Upper lobe of left lung (tissue), 6 donors: ENCODE measurements at regions not wholly inside any gene's neighbourhood (a gene's known extent, or its start where the extent isn't known, plus 50 kb on each side); places are given as distances from the start of the nearest gene placed in this dataset.

Experiments used
- ATAC-seq, 2 donors: fragments of 200-7000 bp; cut with Tn5 transposase; one replicate each; pipeline ENCODE4 v1.9.1; 2022; ENCODE audit warnings: mild to moderate bottlenecking in 2 of 2, moderate library complexity in 2 of 2; ENCODE audit not compliant: low FRiP score in 2 of 2
- DNase-seq, 2 donors: peaks; one replicate each; pipeline ENCODE4 v3.0.0-alpha.2; 2019 to 2020
- H3K27ac ChIP-seq, 4 donors: fragments of 200-600 bp; sonication (generic); one replicate each; pipeline ENCODE4 v1.5.1; 2016 to 2019
- H3K27me3 ChIP-seq, 4 donors: fragments of 200-600 bp; sonication (generic); one replicate each; pipeline ENCODE4 v1.5.1; 2017 to 2019
- H3K36me3 ChIP-seq, 4 donors: fragments of 200-600 bp; sonication (generic); one replicate each; pipeline ENCODE4 v1.5.1; 2016 to 2019
- H3K4me1 ChIP-seq, 4 donors: fragments of 200-600 bp; sonication (generic); one replicate each; pipeline ENCODE4 v1.5.1; 2018 to 2019
- H3K4me3 ChIP-seq, 4 donors: fragments of 200-600 bp; sonication (generic); one replicate each; pipeline ENCODE4 v1.5.1; 2017 to 2019; ENCODE audit warnings: mild to moderate bottlenecking in 2 of 4, moderate library complexity in 1 of 4
- H3K9me3 ChIP-seq, 4 donors: fragments of 200-600 bp; sonication (generic); one replicate each; pipeline ENCODE4 v1.5.1; 2018 to 2019
- CTCF ChIP-seq, 6 experiments: fragments of 450-650 bp in 4 of 6; fragments of 200-600 bp in 2 of 6; sonication (generic) in 2 of 6; IDR thresholded peaks; one replicate each; pipeline ENCODE4 v1.5.1; 2016 to 2019; ENCODE audit warnings: antibody characterized with exemption in 6 of 6
- EP300 ChIP-seq, 4 donors: sonication (generic); formaldehyde crosslinking; IDR thresholded peaks; one replicate each; pipeline ENCODE4 v1.5.1; 2017; ENCODE audit warnings: antibody characterized with exemption in 4 of 4, control low read depth in 2 of 4
- POLR2A ChIP-seq, 4 donors: fragments of 450-650 bp; IDR thresholded peaks; one replicate each; pipeline ENCODE4 v1.5.1; 2016 to 2017; ENCODE audit warnings: antibody characterized with exemption in 4 of 4, mild to moderate bottlenecking in 2 of 4
- POLR2AphosphoS5 ChIP-seq, 2 donors: sonication (generic); formaldehyde crosslinking; IDR thresholded peaks; one replicate each; pipeline ENCODE4 v1.5.1; 2017; ENCODE audit warnings: antibody characterized with exemption in 2 of 2
- WGBS, 2 donors: methylation state at CpG; one replicate each; pipeline ENCODE4 v1.1.5; 2017 to 2018; 5-methylcytosine and 5-hydroxymethylcytosine counted together
- donor health status: DM: no; HTN: no; CAD: no; lungs with moderate emphysema.
- donor health status: DM: no; HTN: yes; CAD: no; lungs with severe emphysema.

DNA sequence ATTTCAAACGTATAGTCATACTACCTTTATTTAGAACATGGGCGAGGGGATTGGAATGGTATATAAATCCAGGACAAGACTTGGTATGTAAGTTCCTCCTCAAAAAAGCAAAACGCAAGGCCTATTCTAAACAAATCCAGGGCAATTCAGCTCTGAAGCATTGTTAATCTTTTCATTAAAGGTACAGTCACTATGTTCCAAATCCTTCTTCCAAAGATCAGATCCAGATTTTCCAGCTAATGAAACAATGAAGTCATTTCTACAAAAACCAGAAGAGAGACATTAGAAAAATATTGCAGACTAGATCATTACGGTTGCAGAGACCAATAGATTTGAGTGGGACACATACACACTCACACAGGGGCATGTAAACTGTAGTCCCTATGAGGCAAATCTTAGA, 116.1 kb upstream of the BNC2 start:
- 64 to 74% methylated on average over 4 of the region's 4 CpGs for WGBS, 2 donors
- DNase-seq (no peak), ATAC-seq (no peak)
- Histone ChIP-seq H3K36me3 (no peaks in the 10 kb centered on the region), H3K9me3 (no peaks in the 10 kb centered on the region), H3K27ac (no peak overlapping the region), H3K27me3 (no peaks in the 10 kb centered on the region), H3K4me1 (no peaks in the 10 kb centered on the region), H3K4me3 (no peak overlapping the region)
- TF ChIP-seq POLR2AphosphoS5 (IDR thresholded peaks at IDR 0.05), result no peak
- TF ChIP-seq EP300 (IDR thresholded peaks at IDR 0.05), result no peak
- no peak for TF ChIP-seq CTCF (IDR thresholded peaks at IDR 0.05)
- no peak for TF ChIP-seq POLR2A (IDR thresholded peaks at IDR 0.05)

DNA sequence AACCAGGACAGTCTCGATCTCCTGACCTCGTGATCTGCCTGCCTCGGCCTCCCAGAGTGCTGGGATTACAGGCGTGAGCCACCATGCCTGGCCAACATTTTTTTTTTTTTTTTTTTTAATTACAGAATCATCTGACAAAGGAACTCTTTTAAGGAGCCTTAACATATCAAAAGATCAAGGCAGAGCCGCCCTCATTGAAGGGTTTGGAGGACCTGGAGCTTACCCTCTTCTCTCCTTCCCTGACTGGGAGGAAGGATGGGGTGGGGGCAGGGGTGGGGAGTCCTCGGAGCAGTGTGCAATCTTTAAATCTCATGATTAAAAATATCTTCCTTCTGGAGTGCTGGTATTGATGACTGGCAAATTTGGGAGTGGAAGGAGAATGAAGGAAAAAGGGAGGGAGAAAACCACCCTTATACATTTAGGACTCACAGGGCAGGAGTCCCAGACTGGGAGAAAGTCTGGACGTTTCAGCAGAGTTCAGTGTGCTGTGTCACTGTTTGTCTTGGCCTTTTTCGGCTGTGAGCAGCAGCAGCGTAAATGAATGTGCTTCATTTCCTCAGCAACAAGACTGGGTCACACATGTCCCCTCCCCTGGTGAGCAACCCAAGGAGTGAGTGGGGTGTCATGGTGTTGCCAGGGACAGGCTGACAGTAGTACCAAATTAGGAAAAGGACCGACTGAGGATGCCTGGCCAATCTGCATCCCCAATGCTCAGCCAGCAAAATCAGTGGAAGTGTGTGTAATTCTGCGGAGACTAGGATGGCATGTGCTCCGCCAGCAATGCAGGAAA, 115.3 kb upstream of the BNC2 start:
- no peaks in the 10 kb centered on the region for H3K36me3 ChIP-seq
- no peak overlapping the region for H3K27ac ChIP-seq
- no peak overlapping the region for H3K4me3 ChIP-seq
- H3K9me3 ChIP-seq, result no peaks in the 10 kb centered on the region
- no peak for DNase-seq
- WGBS, 2 donors, result 59 to 65% methylated on average over 11 to 12 of the region's 12 CpGs
- TF ChIP-seq POLR2AphosphoS5 (IDR thresholded peaks at IDR 0.05) (no peak), CTCF (IDR thresholded peaks at IDR 0.05) (no peak), EP300 (IDR thresholded peaks at IDR 0.05) (no peak), POLR2A (IDR thresholded peaks at IDR 0.05) (no peak)
- H3K4me1 ChIP-seq, result no peaks in the 10 kb centered on the region
- peak in 1 of 2 donors; percentile 64 for ATAC-seq
- no peaks in the 10 kb centered on the region for H3K27me3 ChIP-seq

- Histone ChIP-seq H3K27me3 (no peaks in the 10 kb centered on the region), H3K27ac (no peak overlapping the region), H3K36me3 (no peaks in the 10 kb centered on the region), H3K4me3 (no peak overlapping the region), H3K9me3 (no peaks in the 10 kb centered on the region), H3K4me1 (no peaks in the 10 kb centered on the region)
- TF ChIP-seq EP300 (IDR thresholded peaks at IDR 0.05) (no peak), CTCF (IDR thresholded peaks at IDR 0.05) (no peak), POLR2A (IDR thresholded peaks at IDR 0.05) (no peak), POLR2AphosphoS5 (IDR thresholded peaks at IDR 0.05) (no peak)
- DNase-seq, result no peak
- ATAC-seq, result no peak
- WGBS, 2 donors, result 83 to 86% methylated on average over 11 of the region's 11 CpGs
Observed at GRCh38 chr9:16982780-16983310, 112.4 kb upstream of the BNC2 start.

DNA sequence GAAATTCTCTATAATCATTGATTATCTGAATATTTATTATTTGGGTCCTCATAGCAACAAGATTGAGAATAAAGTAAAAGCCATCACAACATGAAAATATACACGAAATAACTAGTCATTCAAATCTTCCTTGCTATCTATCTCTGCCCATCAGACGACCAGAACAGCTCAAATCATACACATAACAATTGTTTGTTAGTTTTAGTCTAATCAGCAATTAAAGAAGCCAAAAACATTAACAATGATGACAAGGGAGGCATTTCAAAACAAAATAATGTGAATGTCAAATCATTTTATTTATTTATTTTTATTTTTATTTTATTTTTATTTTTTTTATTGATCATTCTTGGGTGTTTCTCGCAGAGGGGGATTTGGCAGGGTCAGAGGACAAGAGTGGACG, 106.0 kb upstream of the BNC2 start:
- Histone ChIP-seq H3K36me3 (no peaks in the 10 kb centered on the region), H3K4me3 (no peak overlapping the region), H3K27ac (no peak overlapping the region), H3K9me3 (no peaks in the 10 kb centered on the region), H3K27me3 (no peaks in the 10 kb centered on the region), H3K4me1 (no peaks in the 10 kb centered on the region)
- ATAC-seq (no peak), DNase-seq (no peak)
- TF ChIP-seq POLR2A (IDR thresholded peaks at IDR 0.05) (no peak), CTCF (IDR thresholded peaks at IDR 0.05) (no peak), POLR2AphosphoS5 (IDR thresholded peaks at IDR 0.05) (no peak), EP300 (IDR thresholded peaks at IDR 0.05) (no peak)
- 67 to 73% methylated on average over 4 of the region's 4 CpGs for WGBS, 2 donors

DNA sequence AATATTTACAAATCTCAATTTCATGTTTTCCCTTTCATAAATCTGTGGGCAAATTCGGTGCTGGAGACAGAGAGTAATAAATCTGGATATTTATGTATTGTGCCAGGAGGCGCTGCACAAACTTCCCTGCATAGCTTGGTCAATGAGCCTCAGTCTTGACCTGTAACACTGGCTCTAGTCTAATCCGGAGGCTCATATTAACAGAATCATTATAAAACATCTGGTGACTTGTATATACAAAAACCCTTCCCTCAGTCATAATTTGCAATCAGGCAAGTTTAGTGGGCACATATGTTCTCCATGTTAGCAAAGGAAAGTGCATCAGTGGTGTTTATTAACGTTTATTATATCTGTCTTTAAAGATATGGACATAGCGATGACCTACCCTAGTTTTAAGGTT, 104.0 kb upstream of the BNC2 start:
- H3K27me3 ChIP-seq, result no peaks in the 10 kb centered on the region
- H3K4me3 ChIP-seq, result no peak overlapping the region
- no peaks in the 10 kb centered on the region for H3K9me3 ChIP-seq
- 64 to 66% methylated on average over 5 of the region's 5 CpGs for WGBS, 2 donors
- TF ChIP-seq POLR2A (IDR thresholded peaks at IDR 0.05) (no peak), EP300 (IDR thresholded peaks at IDR 0.05) (no peak), POLR2AphosphoS5 (IDR thresholded peaks at IDR 0.05) (no peak), CTCF (IDR thresholded peaks at IDR 0.05) (no peak)
- H3K27ac ChIP-seq, result no peak overlapping the region
- no peaks in the 10 kb centered on the region for H3K36me3 ChIP-seq
- ATAC-seq, result no peak
- no peak for DNase-seq
- H3K4me1 ChIP-seq, result no peaks in the 10 kb centered on the region
